NAMALWA (cell line): ENCODE measurements at regions not wholly inside any gene's neighbourhood (a gene's known extent, or its start where the extent isn't known, plus 50 kb on each side); places are given as distances from the start of the nearest gene placed in this dataset.
A peak's percentile ranks its signal among the peaks of the same experiment; 100 is the strongest.
"Not testable (repeated sequence)": the region's sequence is repeated elsewhere in the genome, so short reads cannot be mapped to it uniquely, and the experiment has no call there.

Experiments
- DNase-seq: peaks from one replicate; pipeline ENCODE4 v3.0.0-alpha.2; 2015; ENCODE audit warnings: low spot score

GRCh38 chr13:68806125-68806524 lies 1301.5 kb upstream of the ATXN8OS start:
- no peak for DNase-seq

- no peak for DNase-seq
These were observed 1323.4 kb upstream of the ATXN8OS start for GRCh38 chr13:68784275-68784674.

- no peak for DNase-seq
These were observed 1348.0 kb upstream of the ATXN8OS start for GRCh38 chr13:68759617-68760016.

GRCh38 chr13:68749796-68750195 lies 1357.8 kb upstream of the ATXN8OS start:
- DNase-seq = no peak

GRCh38 chr13:68748038-68748437 lies 1359.6 kb upstream of the ATXN8OS start:
- DNase-seq = no peak

- DNase-seq = no peak
These were observed 1362.1 kb upstream of the ATXN8OS start for GRCh38 chr13:68745502-68745901.

GRCh38 chr13:68736961-68737360 lies 1370.7 kb upstream of the ATXN8OS start:
- no peak for DNase-seq

GRCh38 chr13:68727798-68728197 lies 1379.8 kb upstream of the ATXN8OS start:
- DNase-seq = no peak

GRCh38 chr13:68727165-68727564 lies 1380.5 kb upstream of the ATXN8OS start:
- no peak for DNase-seq

GRCh38 chr13:68719815-68720214 lies 1387.8 kb upstream of the ATXN8OS start:
- DNase-seq = peak; percentile 29

GRCh38 chr13:68715651-68716050 lies 1392.0 kb upstream of the ATXN8OS start:
- no peak for DNase-seq

- no peak for DNase-seq
These were observed 1393.3 kb upstream of the ATXN8OS start for GRCh38 chr13:68714292-68714691.

- no peak for DNase-seq
These were observed 1394.2 kb upstream of the ATXN8OS start for GRCh38 chr13:68713394-68713793.

GRCh38 chr13:68708336-68708908 lies 1399.2 kb upstream of the ATXN8OS start:
- DNase-seq = no peak

GRCh38 chr13:68706044-68706443 lies 1401.6 kb upstream of the ATXN8OS start:
- DNase-seq = not testable (repeated sequence)

GRCh38 chr13:68697551-68697950 lies 1410.1 kb upstream of the ATXN8OS start:
- DNase-seq = no peak

- no peak for DNase-seq
These were observed 1410.7 kb upstream of the ATXN8OS start for GRCh38 chr13:68696907-68697306.

- no peak for DNase-seq
These were observed 1415.6 kb upstream of the ATXN8OS start for GRCh38 chr13:68692049-68692448.

- no peak for DNase-seq
These were observed 1417.1 kb upstream of the ATXN8OS start for GRCh38 chr13:68690567-68690966.

GRCh38 chr13:68676513-68677115 lies 1431.0 kb upstream of the ATXN8OS start:
- no peak for DNase-seq

- no peak for DNase-seq
These were observed 1432.4 kb upstream of the ATXN8OS start for GRCh38 chr13:68675209-68675608.

GRCh38 chr13:68667863-68668262 lies 1437.7 kb upstream of the PCDH9 start:
- no peak for DNase-seq

GRCh38 chr13:68666774-68667397 lies 1436.8 kb upstream of the PCDH9 start:
- DNase-seq = no peak

- DNase-seq = no peak
These were observed 1415.7 kb upstream of the PCDH9 start for GRCh38 chr13:68645814-68646213.
